Stomach smooth muscle (tissue), 2 donors: ENCODE measurements at regions not wholly inside any gene's neighbourhood (a gene's known extent, or its start where the extent isn't known, plus 50 kb on each side); places are given as distances from the start of the nearest gene placed in this dataset.

Experiments
- H3K27ac ChIP-seq: one replicate; pipeline ENCODE4 v1.7.0; 2013; ENCODE audit warnings: mild to moderate bottlenecking, low read length, inconsistent platforms
- H3K27me3 ChIP-seq, 2 donors: one replicate each; pipeline ENCODE4 v1.7.0; 2013; ENCODE audit warnings: low read length in 2 of 2; ENCODE audit not compliant: insufficient read depth in 2 of 2, control insufficient read depth in 1 of 2
- H3K36me3 ChIP-seq, 2 donors: one replicate each; pipeline ENCODE4 v1.7.0; 2013; ENCODE audit warnings: low read length in 2 of 2; ENCODE audit not compliant: control insufficient read depth in 2 of 2, insufficient read depth in 2 of 2
- H3K4me1 ChIP-seq: one replicate; pipeline ENCODE4 v1.7.0; 2013; ENCODE audit warnings: low read length; ENCODE audit not compliant: control insufficient read depth, insufficient read depth
- H3K4me3 ChIP-seq, 2 donors: one replicate each; pipeline ENCODE4 v1.7.0; 2013; ENCODE audit warnings: low read length in 2 of 2
- H3K9ac ChIP-seq, 2 donors: one replicate each; pipeline ENCODE4 v1.7.0; 2013; ENCODE audit warnings: low read length in 2 of 2, mild to moderate bottlenecking in 1 of 2
- H3K9me3 ChIP-seq, 2 donors: one replicate each; pipeline ENCODE4 v1.7.0; 2013; ENCODE audit warnings: low read length in 2 of 2; ENCODE audit not compliant: control insufficient read depth in 2 of 2
- donor health status: healthy.
- donor health status: Pancreatic carcinoma.

DNA sequence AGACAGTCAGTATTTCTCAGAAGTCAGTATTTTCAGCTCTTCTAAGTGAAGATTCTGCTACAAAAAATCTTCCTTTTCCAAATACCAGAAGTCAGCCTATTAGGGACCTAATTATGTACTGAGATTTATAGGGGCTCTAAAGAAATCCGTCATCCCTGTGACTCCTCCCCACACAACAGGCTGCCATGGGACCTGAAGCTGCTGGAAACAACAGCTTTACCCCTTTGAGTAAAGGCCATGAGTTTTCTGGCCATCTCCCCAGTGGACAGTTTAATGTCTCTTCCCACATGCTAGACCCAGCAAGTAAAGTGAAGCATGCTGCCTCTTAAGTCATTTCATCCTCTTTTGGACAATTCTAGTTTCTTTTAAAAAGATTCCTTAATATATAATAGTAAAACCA is 255.7 kb upstream of the ACVR2A start:
- Histone ChIP-seq H3K27ac (no peak overlapping the region), H3K36me3 (no peaks in the 10 kb centered on the region), H3K27me3 (no peaks in the 10 kb centered on the region), H3K4me1 (no peaks in the 10 kb centered on the region), H3K4me3 (no peak overlapping the region), H3K9me3 (peaks cover 3 to 5% of the 10 kb centered on the region in 2 donors), H3K9ac (no peak overlapping the region)

DNA sequence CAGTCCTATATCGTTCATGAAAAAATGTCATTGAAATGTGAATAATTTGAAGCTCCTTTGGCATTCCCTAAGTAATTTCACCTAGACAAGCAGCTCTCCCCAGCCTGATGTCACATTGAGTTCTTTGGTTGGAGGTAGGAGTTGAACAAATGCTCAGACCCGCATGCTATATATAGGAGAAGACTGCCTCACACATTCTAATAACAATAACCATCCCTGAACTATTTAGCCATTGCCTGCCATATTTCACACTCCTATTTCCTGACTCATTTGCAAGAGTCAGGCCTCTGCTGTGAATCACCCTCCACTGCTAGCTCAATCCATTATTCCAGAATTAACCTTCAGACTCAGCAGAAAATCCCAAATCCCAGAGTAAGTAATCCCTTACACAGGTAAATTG is 256.6 kb upstream of the ACVR2A start:
- Histone ChIP-seq H3K9ac (no peak overlapping the region), H3K27me3 (no peaks in the 10 kb centered on the region), H3K4me3 (no peak overlapping the region), H3K27ac (no peak overlapping the region), H3K36me3 (no peaks in the 10 kb centered on the region), H3K9me3 (peaks cover 3 to 5% of the 10 kb centered on the region in 2 donors), H3K4me1 (no peaks in the 10 kb centered on the region)

GRCh38 chr2:147578529-147578928 is 266.3 kb upstream of the ACVR2A start:
- Histone ChIP-seq H3K9me3 (no peaks in the 10 kb centered on the region), H3K9ac (no peak overlapping the region), H3K4me3 (no peak overlapping the region), H3K4me1 (no peaks in the 10 kb centered on the region), H3K27me3 (no peaks in the 10 kb centered on the region), H3K27ac (no peak overlapping the region), H3K36me3 (no peaks in the 10 kb centered on the region)

GRCh38 chr2:147577998-147578380 is 266.8 kb upstream of the ACVR2A start:
- Histone ChIP-seq H3K36me3 (no peaks in the 10 kb centered on the region), H3K27ac (no peak overlapping the region), H3K4me1 (no peaks in the 10 kb centered on the region), H3K27me3 (no peaks in the 10 kb centered on the region), H3K9ac (no peak overlapping the region), H3K9me3 (no peaks in the 10 kb centered on the region), H3K4me3 (no peak overlapping the region)

- Histone ChIP-seq H3K4me1 (no peaks in the 10 kb centered on the region), H3K36me3 (no peaks in the 10 kb centered on the region), H3K4me3 (no peak overlapping the region), H3K9ac (no peak overlapping the region), H3K9me3 (no peaks in the 10 kb centered on the region), H3K27ac (no peak overlapping the region), H3K27me3 (no peaks in the 10 kb centered on the region)
Measured at GRCh38 chr2:147577323-147577997, 267.4 kb upstream of the ACVR2A start.

DNA sequence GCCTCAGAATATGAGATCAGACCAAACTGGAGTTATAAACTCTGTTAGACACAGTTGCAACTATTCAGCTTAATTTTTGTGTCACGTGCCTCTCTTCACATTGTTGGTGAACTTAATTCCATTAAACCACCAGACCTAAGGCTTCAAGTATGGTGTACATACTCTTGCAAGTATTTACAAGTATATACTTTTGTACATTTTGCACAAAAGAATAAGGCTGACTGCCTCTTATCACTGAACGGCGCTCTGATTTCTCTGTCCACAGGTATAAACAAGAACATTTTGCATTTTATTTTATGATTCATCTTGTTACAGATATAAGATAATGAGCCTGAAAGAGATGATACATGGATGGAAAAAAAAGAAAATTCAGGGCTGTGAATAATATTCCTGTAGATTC is 269.7 kb upstream of the ACVR2A start:
- Histone ChIP-seq H3K9me3 (peaks cover 0 to 4% of the 10 kb centered on the region in 2 donors), H3K27ac (no peak overlapping the region), H3K4me3 (no peak overlapping the region), H3K9ac (no peak overlapping the region), H3K36me3 (no peaks in the 10 kb centered on the region), H3K27me3 (no peaks in the 10 kb centered on the region), H3K4me1 (no peaks in the 10 kb centered on the region)

DNA sequence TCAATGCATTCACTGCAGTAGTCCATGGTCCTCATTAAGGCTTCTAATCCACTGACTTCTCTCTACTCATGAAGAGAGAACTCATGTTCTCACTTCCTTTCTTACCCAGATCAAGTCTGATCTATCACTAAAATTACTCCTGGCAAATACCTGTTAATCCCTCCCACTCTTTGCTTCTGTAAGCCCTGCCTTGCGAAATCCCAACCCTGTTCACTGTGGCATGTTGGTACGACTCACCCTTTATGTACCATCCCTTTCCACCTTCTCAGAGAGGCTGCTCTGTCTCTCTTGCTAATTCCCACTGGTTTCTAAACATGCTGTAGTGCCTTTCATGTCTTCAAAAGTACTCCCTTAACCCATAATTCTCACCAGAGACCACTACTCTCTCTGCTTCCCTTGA is 272.2 kb upstream of the ACVR2A start:
- peaks cover 0 to 4% of the 10 kb centered on the region in 2 donors for H3K9me3 ChIP-seq
- no peaks in the 10 kb centered on the region for H3K4me1 ChIP-seq
- H3K9ac ChIP-seq, result no peak overlapping the region
- H3K27me3 ChIP-seq, result no peaks in the 10 kb centered on the region
- no peak overlapping the region for H3K4me3 ChIP-seq
- no peak overlapping the region for H3K27ac ChIP-seq
- no peaks in the 10 kb centered on the region for H3K36me3 ChIP-seq

DNA sequence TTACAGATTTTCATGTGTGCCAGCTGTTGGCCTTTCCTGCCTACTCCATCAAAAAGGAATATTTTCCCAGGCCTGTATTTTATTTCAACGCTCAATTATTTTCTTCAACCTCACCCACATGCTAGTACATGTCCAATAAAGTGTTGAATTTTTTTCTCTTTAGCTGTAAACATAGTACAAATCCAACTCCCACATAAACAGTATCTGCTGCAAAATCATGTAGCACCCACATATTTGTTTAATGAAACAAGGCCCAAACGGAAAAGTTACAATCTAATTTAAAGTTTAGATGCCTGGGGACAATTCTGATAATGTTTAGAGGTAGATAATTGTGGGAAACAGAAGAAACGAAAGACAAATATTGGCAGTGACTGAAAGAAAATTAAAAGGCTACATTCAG is 275.4 kb upstream of the ACVR2A start:
- peaks cover 0 to 4% of the 10 kb centered on the region in 2 donors for H3K9me3 ChIP-seq
- H3K9ac ChIP-seq, result no peak overlapping the region
- H3K27ac ChIP-seq, result no peak overlapping the region
- H3K36me3 ChIP-seq, result no peaks in the 10 kb centered on the region
- H3K4me3 ChIP-seq, result no peak overlapping the region
- no peaks in the 10 kb centered on the region for H3K4me1 ChIP-seq
- no peaks in the 10 kb centered on the region for H3K27me3 ChIP-seq

GRCh38 chr2:147568109-147568508 is 276.7 kb upstream of the ACVR2A start:
- Histone ChIP-seq H3K4me1 (no peaks in the 10 kb centered on the region), H3K9me3 (peaks cover 0 to 4% of the 10 kb centered on the region in 2 donors), H3K27ac (no peak overlapping the region)

DNA sequence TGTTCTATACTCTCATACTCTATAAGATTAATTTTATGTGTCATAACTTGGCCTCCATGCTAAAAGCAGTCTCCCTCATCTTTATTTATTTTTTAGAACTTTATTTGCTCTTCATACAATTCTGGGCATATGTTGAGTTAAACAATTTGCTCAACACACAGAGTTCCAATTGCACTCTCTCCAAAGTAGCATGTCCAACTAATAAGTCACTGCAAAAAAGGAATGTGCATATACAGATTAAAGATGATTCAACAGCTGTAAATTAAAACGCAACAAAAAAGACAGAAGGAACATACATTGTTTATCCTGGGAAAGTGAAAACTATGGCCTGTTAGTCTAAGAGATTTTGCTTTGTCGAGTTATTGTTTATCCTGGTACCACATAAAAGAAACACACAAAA is 277.7 kb upstream of the ACVR2A start:
- H3K9ac ChIP-seq, result no peak overlapping the region
- H3K4me3 ChIP-seq, result no peak overlapping the region
- H3K27ac ChIP-seq, result no peak overlapping the region
- peaks cover 0 to 4% of the 10 kb centered on the region in 2 donors for H3K9me3 ChIP-seq
- H3K27me3 ChIP-seq, result no peaks in the 10 kb centered on the region
- H3K36me3 ChIP-seq, result no peaks in the 10 kb centered on the region
- H3K4me1 ChIP-seq, result no peaks in the 10 kb centered on the region

More at GRCh38 chr2:147568109-147568508, 276.7 kb upstream of the ACVR2A start:
- Histone ChIP-seq H3K9ac (no peak overlapping the region), H3K36me3 (no peaks in the 10 kb centered on the region), H3K4me3 (no peak overlapping the region), H3K27me3 (no peaks in the 10 kb centered on the region)

DNA sequence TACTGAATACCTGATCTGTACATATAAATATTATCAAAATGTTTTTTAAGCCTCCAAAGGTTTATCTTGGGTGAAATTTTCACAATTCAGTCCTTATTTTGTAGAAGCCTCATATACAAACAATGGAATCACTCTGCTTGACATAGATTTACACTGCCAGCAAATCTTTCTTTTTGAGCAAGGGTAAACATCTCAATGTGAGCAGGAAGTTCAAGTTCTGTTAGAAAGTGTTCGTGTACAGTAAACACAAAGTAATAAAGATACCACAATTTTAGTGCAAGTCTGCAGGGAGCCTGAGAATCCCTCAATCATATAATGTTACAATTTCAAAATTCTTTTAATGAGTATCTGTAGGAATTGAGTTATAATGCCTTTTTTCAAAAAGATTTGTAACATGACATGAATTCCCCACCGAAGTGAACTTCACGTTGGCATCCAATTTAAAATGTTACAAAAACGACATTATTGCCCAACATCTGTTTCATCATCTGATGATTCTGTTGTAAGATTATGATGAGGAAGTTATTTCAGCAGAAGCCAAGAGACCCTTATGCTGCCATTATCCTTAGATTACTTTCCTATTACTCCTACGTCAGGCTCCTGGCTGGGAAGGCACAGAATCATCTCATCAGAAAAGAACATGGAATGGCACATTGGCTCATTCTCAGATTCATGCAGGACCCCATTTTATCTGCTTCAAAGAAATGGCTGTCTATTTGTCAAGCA is 283.9 kb upstream of the ACVR2A start:
- Histone ChIP-seq H3K27me3 (no peaks in the 10 kb centered on the region), H3K9ac (no peak overlapping the region), H3K36me3 (no peaks in the 10 kb centered on the region), H3K4me3 (no peak overlapping the region), H3K4me1 (no peaks in the 10 kb centered on the region), H3K27ac (no peak overlapping the region), H3K9me3 (no peaks in the 10 kb centered on the region)
